Tibial artery (tissue), 4 donors: ENCODE measurements at regions not wholly inside any gene's neighbourhood (a gene's known extent, or its start where the extent isn't known, plus 50 kb on each side); places are given as distances from the start of the nearest gene placed in this dataset.

ENCODE experiments used
- DNase-seq, 2 donors: peaks; one replicate each; pipeline ENCODE4 v3.0.0-alpha.2; 2019
- H3K27ac ChIP-seq, 2 donors: fragments of 200-600 bp; sonication (generic) in 1 of 2; 1 replicate in 1 of 2; 2 replicates in 1 of 2; pipeline ENCODE4 v1.5.1; 2018 to 2019; ENCODE audit warnings: mild to moderate bottlenecking in 1 of 2
- H3K27me3 ChIP-seq, 2 donors: fragments of 200-600 bp; sonication (generic) in 1 of 2; one replicate each; pipeline versions ENCODE4 v1.5.1 to v1.6.0; 2016 to 2019
- H3K36me3 ChIP-seq, 3 donors: fragments of 200-600 bp; sonication (generic) in 2 of 3; one replicate each; pipeline ENCODE4 v1.5.1; 2016 to 2019; ENCODE audit warnings: mild to moderate bottlenecking in 2 of 3
- H3K4me1 ChIP-seq, 4 donors: fragments of 200-600 bp; sonication (generic) in 2 of 4; 1 replicate in 3 of 4; 2 replicates in 1 of 4; pipeline ENCODE4 v1.5.1; 2016 to 2019
- H3K4me3 ChIP-seq, 2 donors: fragments of 200-600 bp; sonication (generic) in 1 of 2; 1 replicate in 1 of 2; 2 replicates in 1 of 2; pipeline ENCODE4 v1.5.1; 2018 to 2019; ENCODE audit warnings: mild to moderate bottlenecking in 2 of 2
- H3K9me3 ChIP-seq, 3 donors: fragments of 200-600 bp; sonication (generic) in 1 of 3; one replicate each; pipeline ENCODE4 v1.5.1; 2016 to 2019
- CTCF ChIP-seq, 2 experiments: fragments of 200-600 bp in 1 of 2; fragments of 450-650 bp in 1 of 2; IDR thresholded peaks; one replicate each; pipeline ENCODE4 v1.5.1; 2017 to 2019; ENCODE audit warnings: antibody characterized with exemption in 2 of 2, mild to moderate bottlenecking in 1 of 2, moderate library complexity in 1 of 2
- intact Hi-C: fragments of 100-400 bp; cut with DNase I; formaldehyde crosslinking; loops from one replicate; pipeline ENCODE4 v1.15.0; 2023; ENCODE audit warnings: low total_unique reads

GRCh38 chr4:134601706-134602105 lies 400.1 kb upstream of the PABPC4L start:
- intact Hi-C loops, result no loop called here

GRCh38 chr4:134591326-134591725 lies 389.7 kb upstream of the PABPC4L start:
- Histone ChIP-seq H3K4me3 (no peak overlapping the region), H3K4me1 (no peaks in the 10 kb centered on the region), H3K36me3 (no peaks in the 10 kb centered on the region), H3K27ac (no peak overlapping the region), H3K9me3 (no peaks in the 10 kb centered on the region), H3K27me3 (no peaks in the 10 kb centered on the region)
- no peak for DNase-seq
- intact Hi-C loops, result no loop called here
- no peak for TF ChIP-seq CTCF (IDR thresholded peaks at IDR 0.05)

More at GRCh38 chr4:134601706-134602105, 400.1 kb upstream of the PABPC4L start:
- no peak overlapping the region for H3K4me3 ChIP-seq
- H3K9me3 ChIP-seq, result no peaks in the 10 kb centered on the region
- H3K4me1 ChIP-seq, result no peaks in the 10 kb centered on the region
- no peaks in the 10 kb centered on the region for H3K36me3 ChIP-seq
- H3K27me3 ChIP-seq, result no peaks in the 10 kb centered on the region
- TF ChIP-seq CTCF (IDR thresholded peaks at IDR 0.05), result no peak
- DNase-seq, result no peak
- no peak overlapping the region for H3K27ac ChIP-seq

- no peak for TF ChIP-seq CTCF (IDR thresholded peaks at IDR 0.05)
- H3K4me3 ChIP-seq, result no peak overlapping the region
- no peaks in the 10 kb centered on the region for H3K4me1 ChIP-seq
- H3K36me3 ChIP-seq, result no peaks in the 10 kb centered on the region
- no peaks in the 10 kb centered on the region for H3K27me3 ChIP-seq
- intact Hi-C loops, result no loop called here
- no peak for DNase-seq
- H3K9me3 ChIP-seq, result no peaks in the 10 kb centered on the region
- H3K27ac ChIP-seq, result no peak overlapping the region
These were observed 384.4 kb upstream of the PABPC4L start for GRCh38 chr4:134585972-134586371.

- DNase-seq, result no peak
- Histone ChIP-seq H3K4me1 (no peaks in the 10 kb centered on the region), H3K4me3 (no peak overlapping the region), H3K27ac (no peak overlapping the region), H3K36me3 (no peaks in the 10 kb centered on the region), H3K9me3 (no peaks in the 10 kb centered on the region), H3K27me3 (no peaks in the 10 kb centered on the region)
- intact Hi-C loops, result no loop called here
- TF ChIP-seq CTCF (IDR thresholded peaks at IDR 0.05), result no peak
These were observed 365.9 kb upstream of the PABPC4L start for GRCh38 chr4:134567461-134567860.

DNA sequence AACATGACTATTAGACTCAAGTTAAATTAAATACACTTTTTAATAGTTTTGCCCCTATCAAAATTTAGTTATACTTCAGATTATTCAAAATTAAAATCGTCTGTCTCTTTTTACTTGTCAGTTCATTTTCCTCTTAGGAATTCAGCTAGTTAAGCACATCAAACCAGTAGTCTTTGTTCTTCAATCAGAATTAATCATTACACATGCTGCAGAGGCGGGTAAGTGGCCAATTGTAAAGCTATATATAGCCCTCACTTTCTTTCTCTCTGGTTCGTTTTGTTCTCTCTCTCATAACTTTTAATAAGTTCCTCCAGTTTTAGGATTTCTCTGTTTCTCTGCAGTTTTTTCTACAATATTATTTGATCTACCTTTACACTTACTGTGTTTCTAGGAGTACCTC lies 359.1 kb upstream of the PABPC4L start:
- Histone ChIP-seq H3K4me1 (no peaks in the 10 kb centered on the region), H3K4me3 (no peak overlapping the region), H3K27me3 (no peaks in the 10 kb centered on the region), H3K9me3 (no peaks in the 10 kb centered on the region), H3K36me3 (no peaks in the 10 kb centered on the region), H3K27ac (no peak overlapping the region)
- DNase-seq, result no peak
- no peak for TF ChIP-seq CTCF (IDR thresholded peaks at IDR 0.05)
- intact Hi-C loops, result no loop called here

DNA sequence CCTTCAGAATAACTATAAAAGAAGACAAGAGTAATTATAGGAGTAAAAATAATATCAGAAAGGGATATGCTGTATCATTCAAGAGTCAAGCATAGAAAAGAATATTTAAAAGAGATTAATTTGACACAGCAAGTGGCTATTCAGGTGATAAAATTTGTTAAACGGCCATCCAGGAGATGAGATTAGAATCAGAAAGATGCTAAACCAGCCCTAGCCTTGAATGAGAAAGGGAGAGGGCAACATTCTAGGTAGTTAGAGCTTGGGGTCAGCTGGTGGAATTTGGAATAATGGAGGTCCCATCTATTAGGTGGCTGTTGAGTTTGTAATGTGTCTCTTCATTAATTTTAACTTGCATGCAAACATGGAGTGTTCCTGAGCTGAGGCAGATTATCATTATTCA lies 350.5 kb upstream of the PABPC4L start:
- intact Hi-C loops, result no loop called here
- H3K9me3 ChIP-seq, result peaks cover 0 to 9% (median 2%) of the 10 kb centered on the region in 3 donors
- peaks cover 0 to 6% (median 3%) of the 10 kb centered on the region in 4 donors for H3K4me1 ChIP-seq
- DNase-seq, result no peak
- H3K27ac ChIP-seq, result no peak overlapping the region
- TF ChIP-seq CTCF (IDR thresholded peaks at IDR 0.05), result no peak
- H3K36me3 ChIP-seq, result no peaks in the 10 kb centered on the region
- H3K27me3 ChIP-seq, result no peaks in the 10 kb centered on the region
- H3K4me3 ChIP-seq, result no peak overlapping the region
